Erythroblast (primary cell): ENCODE measurements at regions not wholly inside any gene's neighbourhood (a gene's known extent, or its start where the extent isn't known, plus 50 kb on each side); places are given as distances from the start of the nearest gene placed in this dataset.

Source experiments
- GATA1 ChIP-seq: IDR thresholded peaks from 2 replicates; pipeline ENCODE4 v1.6.1; 2011; ENCODE audit warnings: low read depth, mild to moderate bottlenecking, control low read depth, low read length, moderate library complexity
- POLR2A ChIP-seq: IDR thresholded peaks from 2 replicates; pipeline ENCODE4 v1.6.1; 2011; ENCODE audit warnings: mild to moderate bottlenecking, low read length

DNA sequence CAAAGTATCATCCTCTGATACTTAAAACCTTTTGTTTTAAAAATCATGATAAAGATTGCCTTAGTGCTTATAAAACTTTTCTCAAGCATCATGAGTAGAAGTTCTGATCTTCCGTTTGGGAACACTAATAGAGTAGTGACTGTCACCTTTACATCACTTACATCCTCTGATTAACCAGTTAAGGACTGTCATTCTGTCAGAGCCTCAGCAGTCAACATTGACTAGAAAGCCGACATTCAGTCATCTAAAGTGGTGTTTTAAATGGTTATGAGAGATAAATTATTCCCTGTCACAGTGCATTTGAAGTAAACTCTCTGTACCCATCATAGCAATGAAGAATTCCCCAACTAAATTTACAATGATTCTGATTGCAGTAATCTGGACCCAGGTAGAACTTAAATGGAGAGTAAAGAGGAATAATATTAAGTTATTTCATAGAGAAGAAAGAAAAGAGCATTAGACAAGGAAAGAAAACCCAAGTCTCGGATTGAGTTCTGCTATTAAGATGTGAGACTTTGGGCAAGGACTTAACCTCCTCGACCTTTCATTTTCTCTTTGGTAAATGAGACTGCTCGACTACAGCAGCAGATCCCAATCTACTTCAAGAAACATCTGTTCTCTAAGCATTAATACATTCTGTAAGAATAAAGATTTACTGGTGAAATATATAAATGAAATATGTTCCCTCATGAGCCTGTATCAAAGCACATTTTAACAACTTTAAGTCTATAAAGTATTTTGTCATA is 563.9 kb upstream of the LMO3 start:
- no peak for TF ChIP-seq POLR2A
- TF ChIP-seq GATA1: no peak
